Suppressor macrophage treated with lipopolysaccharide for 4 hours (primary cell): ENCODE measurements at regions not wholly inside any gene's neighbourhood (a gene's known extent, or its start where the extent isn't known, plus 50 kb on each side); places are given as distances from the start of the nearest gene placed in this dataset.
"Not testable (repeated sequence)": the region's sequence is repeated elsewhere in the genome, so short reads cannot be mapped to it uniquely, and the experiment has no call there.

Experiments used
- DNase-seq: peaks from one replicate; pipeline ENCODE4 v3.0.0-alpha.2; 2020

DNA sequence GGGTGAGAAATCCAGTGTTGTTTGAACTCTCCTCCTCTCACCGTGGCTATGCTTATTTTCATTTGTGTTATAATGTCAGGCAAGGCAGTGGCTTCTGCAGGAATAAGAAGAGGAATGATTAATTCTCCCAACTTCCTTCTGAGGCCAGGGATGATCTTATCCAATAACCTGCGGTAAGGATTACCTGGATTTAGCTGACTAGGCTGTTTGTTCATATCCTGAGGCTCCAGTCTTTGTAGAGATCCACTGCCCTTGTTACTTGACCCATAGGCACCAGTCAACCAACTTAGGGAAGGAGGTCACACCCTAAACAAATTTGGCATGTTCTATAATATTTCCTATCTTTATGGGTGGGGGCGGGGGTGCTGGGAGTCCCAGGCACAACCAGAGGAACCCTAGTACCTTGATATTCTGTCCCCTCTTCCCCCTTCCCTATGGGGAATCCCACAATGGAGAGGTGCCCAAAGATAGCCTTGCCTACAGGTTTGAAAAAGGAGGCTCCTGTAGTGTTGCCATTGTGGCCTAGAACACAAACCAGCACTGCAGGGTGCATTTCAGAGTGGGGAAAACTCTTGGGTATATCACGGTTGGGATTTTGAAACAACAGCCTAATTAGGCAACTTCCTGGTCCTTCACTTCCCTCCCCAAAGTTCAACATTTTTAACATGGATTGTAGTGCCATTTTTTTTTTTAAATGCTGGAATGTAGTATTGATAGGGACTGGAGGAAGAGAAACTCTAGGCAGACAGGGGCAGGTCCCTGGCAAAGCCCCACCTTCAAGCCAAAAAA, 977.5 kb upstream of the SPRY2 start:
- DNase-seq = no peak

DNA sequence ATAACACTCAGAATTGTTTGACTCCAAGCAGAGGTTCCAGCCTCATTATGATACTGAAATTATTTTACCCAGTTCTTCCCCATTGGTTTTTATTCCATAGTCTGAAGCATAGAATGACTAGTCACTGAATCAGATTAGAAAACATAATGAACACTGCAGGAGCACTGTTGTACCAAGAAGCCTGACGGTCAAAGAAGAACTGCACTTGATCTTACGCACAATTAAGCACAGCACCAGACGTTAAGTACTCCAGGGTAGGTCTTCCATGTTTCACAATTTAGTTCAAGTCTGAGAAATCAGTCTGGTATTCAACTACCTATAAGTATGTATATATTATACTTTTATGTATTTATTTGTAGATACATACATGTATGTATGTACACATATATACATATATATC, 973.5 kb upstream of the SPRY2 start:
- no peak for DNase-seq

DNA sequence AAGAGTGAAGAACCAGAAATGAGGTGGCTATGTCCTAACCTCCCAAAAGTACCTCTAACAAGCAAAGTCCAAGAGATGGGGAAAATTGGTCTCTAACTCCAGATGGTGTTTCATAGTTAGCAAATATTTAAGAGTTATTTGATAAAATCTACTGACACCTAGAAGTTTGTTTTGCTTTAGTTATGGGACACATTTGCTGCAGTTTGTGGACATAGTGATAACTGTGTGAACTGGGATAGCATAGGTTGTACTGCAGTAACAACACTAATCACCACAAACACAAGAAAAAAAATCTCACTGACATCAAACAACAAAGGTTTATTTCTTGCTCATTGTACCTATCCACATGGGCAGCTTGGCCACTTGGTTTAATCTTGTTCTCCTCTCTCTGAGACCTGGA, 965.0 kb upstream of the SPRY2 start:
- DNase-seq = no peak

DNA sequence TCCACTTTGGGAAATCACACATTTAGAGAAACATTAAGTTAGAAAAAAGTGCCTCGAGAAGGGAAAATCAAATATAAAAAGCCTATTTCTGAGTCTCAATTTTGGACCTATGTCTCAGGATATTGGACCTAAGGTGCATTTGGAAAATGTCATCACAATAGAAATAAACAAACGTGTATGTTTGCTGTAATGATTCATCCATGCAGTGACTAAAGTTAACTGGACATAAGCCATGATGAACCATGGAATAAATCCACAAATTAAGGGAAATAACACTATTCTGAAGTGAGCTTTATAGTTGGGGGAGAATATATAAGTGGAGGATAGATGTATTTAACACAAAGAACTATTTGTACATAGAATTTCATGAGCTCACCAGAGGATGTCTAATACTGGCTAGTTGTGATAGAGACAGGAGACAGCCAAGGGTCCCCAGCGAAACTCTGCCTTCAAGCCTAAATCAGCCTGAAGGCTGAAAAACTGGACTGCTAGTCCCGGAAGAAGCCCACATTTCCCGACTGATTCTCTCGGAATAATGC, 963.3 kb upstream of the SPRY2 start:
- no peak for DNase-seq

DNA sequence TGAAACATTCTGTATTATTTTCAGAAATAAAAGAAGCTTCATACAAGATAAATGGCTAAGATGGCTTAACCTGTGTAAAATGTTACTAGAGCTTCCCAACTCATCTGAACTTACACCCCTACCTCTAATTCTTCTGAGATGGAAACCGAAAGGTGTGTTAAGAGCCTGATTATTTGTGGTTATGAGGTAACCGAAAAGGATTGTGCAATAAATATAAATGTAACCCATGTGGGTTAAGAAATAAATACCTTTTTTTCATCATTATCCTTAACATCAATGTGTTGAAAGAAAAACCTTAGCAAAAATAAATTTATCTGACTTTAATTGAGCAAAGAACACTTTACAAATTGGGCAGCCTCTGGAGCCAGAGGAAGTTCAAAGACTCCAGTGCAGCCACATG, 961.8 kb upstream of the SPRY2 start:
- no peak for DNase-seq

DNA sequence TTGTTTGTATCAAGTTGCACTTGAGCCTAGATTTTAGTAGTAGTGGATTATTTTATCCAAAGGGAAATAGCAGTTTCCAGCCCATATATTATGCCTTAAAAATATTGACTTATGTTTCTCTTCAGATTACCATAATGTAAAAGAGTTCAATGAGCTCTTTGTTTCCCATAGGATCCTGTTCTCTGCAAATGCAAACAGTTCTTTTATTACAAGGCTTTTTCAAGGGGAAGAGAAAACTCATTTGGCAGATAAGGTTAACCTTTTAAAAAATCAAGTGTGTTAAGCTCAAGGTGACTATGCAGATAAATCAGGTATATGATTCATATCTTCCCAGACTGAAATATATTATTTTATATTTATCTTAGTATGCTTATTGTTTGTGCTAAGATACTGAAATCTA, 961.2 kb upstream of the SPRY2 start:
- DNase-seq = no peak

DNA sequence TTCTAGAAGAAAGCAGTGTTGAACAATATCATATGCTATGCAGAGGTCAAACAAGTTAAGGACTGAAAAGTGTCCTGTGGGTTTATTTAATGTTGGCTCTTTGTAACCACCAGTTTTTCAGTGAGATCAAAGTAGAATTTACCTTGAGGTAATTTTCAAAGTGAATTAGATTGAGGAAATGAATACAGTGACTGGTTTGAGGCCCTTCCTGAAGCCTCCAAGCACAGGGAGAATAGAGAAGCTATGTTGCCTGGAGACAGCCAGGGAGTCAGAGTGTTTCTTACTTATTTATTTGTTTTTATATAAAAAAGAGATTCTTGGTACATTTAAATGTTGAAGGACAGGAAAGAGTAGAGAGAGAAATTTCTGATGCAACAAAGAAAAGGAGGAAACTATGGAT, 954.3 kb upstream of the SPRY2 start:
- no peak for DNase-seq

DNA sequence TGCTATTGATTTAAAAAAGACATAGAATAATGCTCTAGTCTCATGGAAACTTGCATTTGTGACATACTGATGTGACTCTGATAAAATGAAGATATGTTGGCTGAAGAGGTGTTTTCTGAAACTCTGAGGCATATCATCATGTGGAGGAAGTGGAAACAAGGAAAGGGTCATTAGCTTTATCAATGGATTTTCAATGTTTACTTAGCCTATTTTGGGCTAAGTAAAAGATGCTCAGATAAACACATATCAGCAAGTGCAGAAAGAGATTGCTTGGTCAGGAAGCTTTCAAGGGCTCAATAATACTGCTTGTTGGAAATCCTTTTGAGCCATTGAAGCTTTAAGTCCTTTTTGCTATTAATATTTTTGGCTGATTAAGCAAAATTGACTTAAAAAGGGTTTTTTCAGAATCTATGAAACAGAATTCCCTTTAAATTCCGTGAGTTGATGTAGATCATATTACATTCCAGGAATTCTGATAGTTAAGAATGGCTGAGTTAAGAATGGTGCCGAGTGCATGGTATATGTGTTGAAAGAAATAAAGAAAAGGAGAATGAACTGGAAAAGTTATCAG, 952.8 kb upstream of the SPRY2 start:
- no peak for DNase-seq

DNA sequence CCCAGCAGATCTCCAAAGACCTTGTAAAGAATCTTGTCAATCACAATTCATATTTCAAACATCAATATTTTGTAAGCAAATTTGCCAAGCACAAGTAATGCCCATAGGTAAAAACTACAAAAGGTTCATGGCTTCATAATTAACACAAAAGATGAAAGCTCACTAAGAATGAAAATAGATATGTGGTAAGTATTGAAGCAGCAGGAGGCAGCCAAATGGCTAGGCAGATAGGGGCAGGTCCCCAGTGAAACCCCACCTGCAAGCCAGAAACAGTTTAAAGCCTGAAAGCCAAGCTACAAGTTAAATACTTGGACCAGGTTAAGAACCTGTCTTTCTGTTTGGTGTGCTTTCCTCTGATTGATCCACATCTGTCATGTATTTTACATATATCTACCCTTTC, 942.6 kb upstream of the SPRY2 start:
- DNase-seq = no peak

DNA sequence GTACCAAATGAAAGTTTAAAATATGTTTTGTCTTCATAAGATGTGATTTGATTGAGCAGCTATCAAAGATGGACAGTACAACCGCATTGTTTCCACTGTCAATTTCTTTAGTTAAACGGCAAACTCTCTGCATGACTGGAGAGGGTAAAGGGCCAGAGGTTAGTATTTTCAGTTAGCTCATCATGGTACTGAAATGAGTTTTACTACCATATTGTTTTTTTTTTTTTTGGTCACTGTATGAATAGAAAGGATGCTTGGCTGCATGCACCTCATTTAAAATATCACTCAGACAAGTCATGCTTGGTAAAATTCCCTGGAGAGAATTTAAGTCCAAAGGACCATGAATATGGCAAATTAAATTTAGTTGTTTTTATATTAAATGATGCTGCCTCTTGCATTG, 942.1 kb upstream of the SPRY2 start:
- DNase-seq = no peak

DNA sequence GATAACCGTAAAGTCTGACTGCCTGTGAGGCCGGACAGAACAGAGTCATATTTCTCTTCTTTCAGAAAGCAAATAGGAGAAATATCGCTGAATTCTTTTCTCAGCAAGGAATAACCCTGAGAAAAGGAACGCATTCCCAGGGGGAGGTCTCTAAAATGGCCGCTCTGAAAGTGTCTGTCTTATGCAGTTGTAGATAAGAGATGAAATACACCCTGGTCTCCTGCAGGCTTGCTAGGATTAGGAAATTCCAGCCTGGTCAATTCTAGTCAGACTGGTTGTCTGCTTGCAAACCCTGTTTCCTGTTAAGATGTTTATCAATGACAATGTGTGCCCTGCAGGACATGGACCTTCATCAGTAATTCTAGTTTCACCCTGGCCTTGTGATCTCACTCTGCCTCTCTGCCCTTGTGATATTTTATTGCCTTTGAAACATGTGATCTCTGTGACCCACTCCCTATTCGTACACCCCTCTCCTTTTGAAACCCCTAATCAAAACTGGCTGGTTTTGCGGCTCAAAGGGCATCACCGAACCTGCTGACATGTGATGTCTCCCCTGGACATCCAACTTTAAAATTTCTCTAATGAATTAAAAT, 934.8 kb upstream of the SPRY2 start:
- DNase-seq = no peak

DNA sequence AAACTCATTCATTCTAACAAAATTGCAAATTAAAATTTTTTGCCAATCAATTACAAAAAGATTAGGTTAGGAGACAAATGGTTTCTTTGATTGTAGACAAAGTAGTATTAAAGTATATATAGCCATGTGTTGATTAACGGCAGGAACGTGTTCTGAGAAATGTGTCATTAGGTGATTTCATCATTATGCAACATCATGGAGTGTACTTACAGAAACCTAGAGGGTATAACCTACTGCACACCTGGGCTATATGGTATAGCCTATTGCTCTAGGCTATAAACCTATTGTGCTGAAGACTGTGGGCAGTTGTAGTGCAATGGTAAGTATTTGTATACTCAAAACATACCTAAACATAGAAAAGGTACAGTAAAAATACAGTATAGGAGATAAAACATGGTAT, 906.8 kb upstream of the SPRY2 start:
- DNase-seq = no peak

DNA sequence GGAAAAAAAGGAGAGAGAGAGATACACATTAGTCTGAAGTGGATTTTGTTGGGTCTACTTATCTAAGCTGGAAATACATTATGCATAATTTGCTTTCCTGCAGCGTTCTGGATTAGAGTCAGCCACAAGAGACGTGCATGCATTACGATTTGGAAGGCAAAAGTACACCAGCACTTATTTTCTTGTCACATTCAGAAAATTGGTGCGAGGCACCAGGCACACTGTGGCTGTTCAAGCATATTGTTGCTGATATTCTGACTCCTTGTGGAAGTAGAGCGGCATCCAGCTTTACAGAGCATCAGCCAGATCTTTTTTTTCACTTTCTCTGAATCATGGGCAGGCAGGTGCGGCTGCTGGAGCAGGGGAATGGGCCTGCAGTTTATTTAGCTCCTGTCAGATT, 905.6 kb upstream of the SPRY2 start:
- DNase-seq = no peak

DNA sequence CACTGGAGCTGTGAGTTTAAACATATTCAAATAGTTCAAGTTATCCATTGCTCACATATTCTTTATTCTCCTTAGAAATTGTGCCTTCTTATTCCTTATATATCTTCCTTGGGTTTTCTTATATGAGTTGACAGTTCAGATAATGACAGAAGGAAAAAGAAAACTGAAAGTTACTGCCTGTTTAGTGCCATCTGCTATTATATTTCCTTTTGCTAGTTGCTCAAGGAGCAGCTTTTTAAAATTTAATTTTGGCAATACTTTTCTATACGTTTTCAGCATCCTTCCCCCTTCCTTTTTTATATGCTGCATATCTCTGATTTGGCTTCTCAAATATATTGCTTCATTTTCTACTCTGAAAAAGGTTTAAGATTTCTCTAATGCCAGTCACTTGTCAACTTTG, 903.1 kb upstream of the SPRY2 start:
- DNase-seq = no peak

DNA sequence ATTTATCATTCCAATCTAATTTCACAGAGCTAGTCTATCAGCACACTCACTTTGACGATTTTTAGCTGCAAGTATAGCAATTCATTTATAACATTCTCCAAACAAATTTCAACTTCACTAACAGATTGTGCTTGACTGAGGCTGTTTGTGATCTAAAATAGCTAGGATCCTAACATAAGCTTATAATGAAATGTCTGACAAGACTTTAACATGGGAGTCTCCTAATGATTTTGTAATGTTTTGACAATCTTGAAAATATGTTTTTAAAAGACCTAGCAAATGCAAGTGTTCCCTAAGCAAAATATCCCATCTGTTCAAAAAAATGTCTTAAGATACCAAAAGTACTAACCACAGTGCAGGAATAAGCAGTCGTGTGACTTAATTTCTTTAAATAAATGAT, 889.5 kb upstream of the SPRY2 start:
- no peak for DNase-seq

DNA sequence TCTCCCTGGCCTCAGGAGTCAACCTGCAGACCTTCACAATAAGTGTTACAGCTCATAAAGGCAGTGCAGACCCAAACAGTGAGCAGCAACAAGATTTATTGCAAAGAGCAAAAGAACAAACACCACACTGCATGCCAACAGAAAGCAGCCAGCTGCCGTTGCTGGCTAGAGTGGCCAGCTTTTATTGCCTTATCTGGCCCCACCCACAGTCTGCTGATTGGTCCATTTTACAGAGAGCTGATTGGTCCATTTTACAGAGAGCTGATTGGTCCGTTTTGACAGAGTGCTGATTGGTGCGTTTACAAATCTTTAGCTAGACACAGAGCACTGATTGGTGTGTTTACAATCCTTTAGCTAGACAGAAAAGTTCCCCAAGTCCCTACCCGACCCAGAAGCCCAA, 885.9 kb upstream of the SPRY2 start:
- DNase-seq = not testable (repeated sequence)

DNA sequence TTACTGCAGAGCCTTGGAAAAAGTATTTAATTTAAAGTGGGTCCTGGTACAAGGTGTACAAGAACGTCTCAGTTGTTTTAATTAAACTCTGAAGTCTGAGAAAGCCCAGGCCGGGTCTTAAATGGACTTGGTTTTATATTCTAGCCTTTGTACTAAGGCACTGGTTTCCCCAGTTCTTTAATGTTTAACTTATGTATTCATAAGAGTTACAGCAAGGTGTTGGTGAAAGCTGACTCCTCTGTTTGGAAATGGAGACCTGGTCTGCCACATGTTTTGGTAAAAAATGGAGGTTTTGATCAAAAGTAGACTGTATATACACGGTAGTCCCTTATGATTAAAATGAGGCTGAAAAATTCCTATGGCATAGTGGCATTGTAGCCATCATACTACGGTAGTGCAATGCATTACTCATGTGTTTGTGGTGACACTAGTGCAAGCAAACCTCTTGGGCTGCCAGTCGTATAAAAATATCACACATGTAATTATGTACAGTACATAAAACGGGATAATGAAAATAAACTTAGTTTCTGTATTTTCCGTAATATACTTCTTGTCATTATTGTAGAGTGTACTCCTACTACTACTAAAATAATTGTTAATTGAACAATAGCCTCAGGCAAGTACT, 883.4 kb upstream of the SPRY2 start:
- no peak for DNase-seq

DNA sequence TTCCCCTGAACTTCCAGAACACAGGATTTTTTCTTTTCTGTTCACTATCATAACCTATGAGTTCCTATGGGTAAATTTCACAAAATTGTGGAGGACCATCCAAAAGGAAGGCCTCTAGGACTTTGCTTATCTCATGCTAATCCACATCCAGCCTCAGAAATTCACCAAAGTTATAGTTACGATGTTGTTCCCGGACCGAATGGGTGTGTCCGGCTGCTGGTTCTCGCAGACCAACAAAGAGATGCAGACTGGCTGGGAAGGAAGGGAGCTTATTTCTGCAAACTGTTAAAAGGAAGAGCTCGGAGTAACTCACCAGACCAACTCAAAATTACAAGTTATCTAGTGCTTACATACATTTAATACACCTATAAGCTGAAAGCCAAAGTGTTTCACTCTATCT, 882.9 kb upstream of the SPRY2 start:
- no peak for DNase-seq

DNA sequence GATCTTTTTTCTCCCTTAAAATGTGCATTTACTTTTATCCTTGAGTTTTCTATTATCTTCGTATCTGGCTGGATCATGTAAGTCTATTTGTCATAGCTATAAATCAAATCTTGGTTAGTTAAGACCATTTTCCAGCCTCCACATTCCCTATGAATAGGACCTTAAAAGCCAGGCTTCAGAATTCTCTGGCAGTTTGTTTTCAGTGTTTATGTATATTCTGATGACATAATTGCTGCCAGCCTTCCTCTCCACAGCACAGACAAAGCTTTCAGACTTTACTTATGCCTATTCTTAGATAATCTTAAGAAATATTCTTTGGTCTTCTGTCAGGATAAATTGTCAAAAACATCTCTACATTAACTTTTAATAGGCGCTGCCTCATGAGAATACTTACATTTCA, 870.8 kb upstream of the SPRY2 start:
- DNase-seq = no peak

DNA sequence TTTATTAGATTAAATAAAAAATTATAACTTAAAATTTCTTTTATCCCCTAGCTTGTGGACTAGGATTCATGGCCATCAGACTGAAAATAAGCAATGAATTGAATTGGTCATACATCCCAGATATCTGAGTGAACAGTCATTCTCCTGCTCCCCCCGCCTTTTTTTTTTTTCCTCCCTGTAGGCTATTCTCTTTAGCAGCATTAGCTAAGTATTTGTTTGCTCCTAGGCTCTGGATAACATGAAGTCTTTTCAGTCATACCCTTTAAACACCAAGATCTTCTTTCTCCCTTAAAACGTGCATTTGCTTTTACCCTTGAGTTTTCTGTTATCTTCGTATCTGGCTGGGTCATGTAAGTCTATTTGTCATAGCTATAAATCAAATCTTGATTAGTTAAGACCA, 866.7 kb upstream of the SPRY2 start:
- no peak for DNase-seq

DNA sequence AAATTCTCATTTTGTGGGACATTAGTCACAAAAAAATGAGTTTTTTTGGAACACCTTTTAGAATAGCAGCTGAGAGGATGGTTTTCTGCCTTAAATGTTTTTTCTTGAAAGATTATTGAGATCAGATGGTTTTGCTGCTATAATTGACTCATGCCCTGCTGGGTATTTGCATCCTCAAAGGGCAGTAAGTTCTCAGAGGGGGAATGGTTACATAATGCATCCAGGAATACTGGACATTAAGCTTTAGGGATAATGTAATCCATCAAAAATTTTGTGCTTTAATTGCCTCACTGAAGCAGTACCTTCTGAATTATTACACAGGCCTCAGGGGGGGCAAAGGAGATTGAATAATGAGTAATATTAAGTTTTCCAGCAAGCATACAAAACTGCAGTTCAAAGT, 866.3 kb upstream of the SPRY2 start:
- no peak for DNase-seq

DNA sequence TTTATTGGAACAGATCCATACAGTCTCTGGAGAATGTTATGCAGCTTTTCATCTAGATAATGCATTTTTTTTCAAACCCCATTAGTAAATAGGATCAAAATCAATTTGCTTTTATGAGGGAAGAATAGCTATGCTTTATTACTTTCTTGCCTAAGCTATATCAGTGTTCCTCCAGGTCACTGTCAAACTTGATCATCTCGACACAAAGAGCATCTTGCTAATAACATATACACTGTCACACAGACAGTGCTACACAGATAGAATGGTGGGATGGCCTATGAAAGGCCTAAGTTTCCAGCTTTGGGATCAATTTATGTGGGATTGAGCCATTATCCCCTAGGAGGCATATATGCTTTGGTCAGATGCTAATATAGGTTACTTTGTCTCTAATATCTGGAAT, 862.9 kb upstream of the SPRY2 start:
- DNase-seq = no peak

DNA sequence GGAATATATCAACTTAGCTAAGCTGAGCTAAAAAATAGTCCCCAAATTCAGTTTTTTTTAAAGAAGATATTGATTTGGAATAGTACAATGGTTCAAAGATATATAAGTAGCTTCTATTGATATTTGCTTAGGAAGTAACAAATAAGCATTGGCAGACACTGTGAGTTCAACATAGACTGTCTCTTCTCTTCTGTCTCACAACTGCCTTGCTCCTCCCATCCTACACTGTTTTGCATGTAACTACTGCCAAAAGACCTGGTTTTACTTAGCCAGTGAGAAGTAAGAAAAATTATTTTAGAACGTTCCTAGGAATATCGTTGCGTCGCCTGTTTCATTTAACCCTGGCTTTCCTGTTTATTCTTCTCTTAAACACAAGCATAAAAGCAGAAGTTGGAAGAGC, 859.0 kb upstream of the SPRY2 start:
- no peak for DNase-seq

DNA sequence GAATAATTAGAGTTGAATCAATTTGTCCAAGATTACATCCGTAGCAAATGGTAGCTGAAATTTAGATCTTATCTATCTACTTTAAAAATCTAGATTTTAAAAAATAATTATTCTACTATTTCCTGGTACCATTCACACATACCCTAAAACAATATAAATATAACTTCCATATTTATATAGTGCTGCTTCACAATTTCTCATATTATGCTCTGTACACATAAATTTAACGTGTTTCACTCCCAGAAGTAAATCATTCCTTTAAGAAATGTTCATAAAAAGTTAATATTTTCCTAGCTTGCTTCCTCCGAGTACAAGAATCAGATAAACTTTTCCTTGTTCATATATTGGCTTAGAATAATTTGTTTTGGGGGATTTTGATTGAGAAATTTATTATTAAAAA, 857.0 kb upstream of the SPRY2 start:
- no peak for DNase-seq
